ENCODE measurements at regions not wholly inside any gene's neighbourhood (a gene's known extent, or its start where the extent isn't known, plus 50 kb on each side); places are given as distances from the start of the nearest gene placed in this dataset.

DNA sequence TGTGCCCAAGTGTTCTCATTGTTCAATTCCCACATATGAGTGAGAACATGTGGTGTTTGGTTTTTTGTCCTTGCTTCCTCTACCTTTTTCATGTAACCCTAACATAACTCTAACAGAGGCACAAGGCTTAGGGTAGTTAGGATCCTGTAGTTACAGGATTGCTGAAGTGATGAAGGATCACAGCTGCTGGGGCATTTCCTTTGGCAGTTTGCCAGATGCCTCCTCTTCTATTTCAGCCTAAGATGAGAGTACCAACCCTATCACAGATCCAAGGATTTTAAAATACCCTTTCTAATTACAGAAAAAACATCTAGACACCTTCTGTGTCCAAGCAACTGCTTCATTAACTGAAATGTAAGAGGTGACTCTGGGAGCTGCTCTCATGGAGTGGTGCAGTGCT lies 141.7 kb upstream of the COL1A2 start:
- no peak overlapping the region for H3K4me3 ChIP-seq (ENCODE audit: low read length)
- TF ChIP-seq CTCF (IDR thresholded peaks at IDR 0.05; ENCODE audit: insufficient read depth, low read depth, low read length, missing control alignments), result no peak
- DNase-seq (ENCODE audit: low read depth), result no peak

DNA sequence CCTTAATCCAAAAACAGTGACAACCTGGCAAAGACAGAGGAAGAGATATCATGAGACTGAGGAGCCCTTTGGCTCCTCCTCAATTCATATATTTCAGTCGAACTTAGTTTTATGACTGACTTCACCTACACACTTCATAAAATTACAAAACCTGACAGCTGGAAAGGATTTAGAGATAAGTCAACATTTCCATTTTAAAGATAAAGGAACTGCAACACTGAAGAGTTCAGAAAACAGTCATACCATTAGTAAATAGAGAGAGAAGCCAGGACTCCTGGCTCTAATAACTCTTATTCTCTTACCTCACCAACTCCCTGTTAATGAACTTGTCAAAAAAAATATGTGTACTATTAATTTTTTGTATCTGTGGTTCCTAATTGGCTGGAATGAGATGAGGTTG lies 141.0 kb upstream of the COL1A2 start:
- DNase-seq (ENCODE audit: low read depth), result no peak
- no peak for TF ChIP-seq CTCF (IDR thresholded peaks at IDR 0.05; ENCODE audit: insufficient read depth, low read depth, low read length, missing control alignments)
- no peak overlapping the region for H3K4me3 ChIP-seq (ENCODE audit: low read length)

DNA sequence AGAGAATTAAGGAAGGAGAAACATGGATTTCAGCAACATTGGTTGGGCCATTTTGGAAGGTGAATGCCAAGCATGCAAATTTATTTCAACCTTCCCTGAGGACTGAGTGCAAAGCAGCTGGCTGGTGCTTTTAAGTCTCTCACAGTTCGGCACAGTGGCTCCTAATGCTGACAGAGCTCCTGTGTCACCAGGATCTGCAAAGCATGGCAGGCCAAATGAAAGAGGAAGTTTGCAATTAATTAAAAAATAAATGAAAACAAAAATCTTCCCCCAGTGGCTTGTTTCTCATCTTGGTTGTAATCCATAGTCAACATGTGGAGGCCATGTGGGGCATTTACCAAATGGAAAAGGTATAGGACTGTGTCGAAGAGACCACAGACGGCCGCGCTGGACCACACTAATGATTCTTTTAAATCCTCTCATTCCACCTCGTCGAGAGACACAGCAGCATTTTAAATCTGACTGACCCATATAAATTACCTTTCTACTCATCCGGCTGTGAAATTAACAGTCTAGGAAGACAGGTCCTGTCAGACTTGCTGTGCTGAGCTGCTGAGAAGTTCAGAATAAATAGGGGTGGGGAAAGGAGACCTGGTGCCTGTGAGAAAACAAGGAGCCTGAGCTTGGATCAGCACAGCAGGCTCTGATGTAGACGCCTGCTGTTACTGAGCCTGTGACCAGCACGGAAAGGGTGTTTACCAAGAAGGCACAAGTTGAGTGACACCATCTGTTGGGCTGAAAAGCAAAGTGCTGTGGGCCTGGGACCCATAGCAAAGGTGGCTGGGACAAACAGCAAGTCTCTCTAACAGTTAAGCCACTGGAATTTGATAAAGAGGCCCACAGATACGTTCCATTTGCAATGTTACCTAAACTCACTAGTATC lies 136.0 kb upstream of the COL1A2 start:
- H3K4me3 ChIP-seq (ENCODE audit: low read length), result no peak overlapping the region
- TF ChIP-seq CTCF (IDR thresholded peaks at IDR 0.05; ENCODE audit: insufficient read depth, low read depth, low read length, missing control alignments), result no peak
- DNase-seq (ENCODE audit: low read depth), result no peak

DNA sequence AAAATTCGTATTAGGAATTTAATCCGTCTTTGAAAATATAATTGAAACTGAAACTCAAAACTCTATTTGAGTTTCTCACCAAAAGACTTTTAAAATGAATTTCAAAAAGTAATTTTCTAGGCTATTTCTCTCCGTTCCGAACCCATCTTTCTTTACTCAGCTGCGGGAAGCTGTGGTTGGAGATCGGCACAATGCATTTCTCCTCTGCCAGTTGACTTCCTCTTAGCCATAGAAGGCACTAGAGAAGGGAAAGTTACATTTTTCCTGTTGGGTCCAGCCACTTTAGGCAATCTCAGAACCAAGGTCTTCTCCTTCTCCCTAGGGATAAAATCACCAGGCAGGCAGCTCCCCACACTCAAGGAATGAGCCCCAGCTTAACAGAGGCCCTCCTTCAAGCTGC lies 133.6 kb upstream of the COL1A2 start:
- no peak overlapping the region for H3K4me3 ChIP-seq (ENCODE audit: low read length)
- TF ChIP-seq CTCF (IDR thresholded peaks at IDR 0.05; ENCODE audit: insufficient read depth, low read depth, low read length, missing control alignments), result no peak
- DNase-seq (ENCODE audit: low read depth), result no peak

DNA sequence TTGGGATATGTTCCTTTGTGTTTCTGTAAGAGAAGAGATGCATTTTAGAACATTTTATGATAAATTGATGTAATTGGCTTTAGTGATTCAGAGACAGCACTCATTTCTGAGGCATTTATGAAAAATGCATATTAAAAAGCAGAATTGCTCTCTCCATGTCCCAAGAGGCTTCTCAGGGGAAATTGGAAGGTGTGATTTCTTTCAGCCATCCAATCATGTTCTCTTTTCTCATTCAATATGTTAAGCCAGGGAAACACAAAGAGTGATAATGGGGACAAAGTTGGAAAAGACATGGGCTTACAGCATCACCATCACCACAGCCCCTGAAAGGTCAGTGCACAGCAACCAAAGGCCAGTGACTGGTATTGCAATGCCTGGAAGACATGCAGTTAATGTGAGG lies 129.9 kb upstream of the COL1A2 start:
- no peak overlapping the region for H3K4me3 ChIP-seq (ENCODE audit: low read length)
- DNase-seq (ENCODE audit: low read depth), result no peak
- no peak for TF ChIP-seq CTCF (IDR thresholded peaks at IDR 0.05; ENCODE audit: insufficient read depth, low read depth, low read length, missing control alignments)

DNA sequence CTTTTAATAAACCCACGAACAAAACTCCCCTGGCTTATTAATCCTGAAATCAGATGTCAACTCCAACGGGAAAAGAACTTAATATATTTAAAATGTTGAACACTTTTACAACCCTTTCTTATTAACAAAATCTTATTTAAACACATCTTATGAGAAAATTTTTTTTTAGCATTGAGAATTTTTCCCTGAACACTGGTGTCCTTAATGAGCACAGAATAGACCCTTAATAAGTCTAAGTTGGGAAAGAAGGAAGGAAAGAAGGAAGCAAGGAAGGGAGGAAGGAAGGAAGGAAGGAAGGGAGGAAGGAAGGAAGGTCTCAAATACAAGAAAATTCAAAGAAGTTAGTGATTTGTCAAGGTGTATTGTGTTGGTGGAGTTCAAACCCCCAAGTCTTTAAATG lies 129.2 kb upstream of the COL1A2 start:
- DNase-seq (ENCODE audit: low read depth), result no peak
- no peak for TF ChIP-seq CTCF (IDR thresholded peaks at IDR 0.05; ENCODE audit: insufficient read depth, low read depth, low read length, missing control alignments)
- H3K4me3 ChIP-seq (ENCODE audit: low read length), result no peak overlapping the region

- no peak overlapping the region for H3K4me3 ChIP-seq (ENCODE audit: low read length)
- TF ChIP-seq CTCF (IDR thresholded peaks at IDR 0.05; ENCODE audit: insufficient read depth, low read depth, low read length, missing control alignments), result no peak
- peak; percentile 79 for DNase-seq (ENCODE audit: low read depth)
Observed at GRCh38 chr7:94266238-94266644, 128.5 kb upstream of the COL1A2 start.
